Cardiac fibroblast (primary cell): ENCODE measurements at regions not wholly inside any gene's neighbourhood (a gene's known extent, or its start where the extent isn't known, plus 50 kb on each side); places are given as distances from the start of the nearest gene placed in this dataset.

ENCODE experiments used
- DNase-seq, 2 donors: peaks; one replicate each; pipeline versions ENCODE4 v3.0.0 to v3.0.0-alpha.2; 2010; ENCODE audit warnings: low read depth in 2 of 2
- H3K4me3 ChIP-seq, 2 donors: replicated peaks in 1 of 2; 1 replicate in 1 of 2; 2 replicates in 1 of 2; pipeline ENCODE4 v1.5.1; 2011; ENCODE audit warnings: low read depth in 2 of 2, low read length in 2 of 2, mild to moderate bottlenecking in 2 of 2, moderate library complexity in 1 of 2
- TF ChIP-seq, protein P1 (sequence below): IDR thresholded peaks from one replicate; pipeline ENCODE4 v1.5.1; 2011; ENCODE audit warnings: low read depth, mild to moderate bottlenecking, low read length, inconsistent platforms

GRCh38 chr6:105619971-105620741, 217.3 kb upstream of the PREP start:
- no peak for DNase-seq
- TF ChIP-seq, protein P1, sequence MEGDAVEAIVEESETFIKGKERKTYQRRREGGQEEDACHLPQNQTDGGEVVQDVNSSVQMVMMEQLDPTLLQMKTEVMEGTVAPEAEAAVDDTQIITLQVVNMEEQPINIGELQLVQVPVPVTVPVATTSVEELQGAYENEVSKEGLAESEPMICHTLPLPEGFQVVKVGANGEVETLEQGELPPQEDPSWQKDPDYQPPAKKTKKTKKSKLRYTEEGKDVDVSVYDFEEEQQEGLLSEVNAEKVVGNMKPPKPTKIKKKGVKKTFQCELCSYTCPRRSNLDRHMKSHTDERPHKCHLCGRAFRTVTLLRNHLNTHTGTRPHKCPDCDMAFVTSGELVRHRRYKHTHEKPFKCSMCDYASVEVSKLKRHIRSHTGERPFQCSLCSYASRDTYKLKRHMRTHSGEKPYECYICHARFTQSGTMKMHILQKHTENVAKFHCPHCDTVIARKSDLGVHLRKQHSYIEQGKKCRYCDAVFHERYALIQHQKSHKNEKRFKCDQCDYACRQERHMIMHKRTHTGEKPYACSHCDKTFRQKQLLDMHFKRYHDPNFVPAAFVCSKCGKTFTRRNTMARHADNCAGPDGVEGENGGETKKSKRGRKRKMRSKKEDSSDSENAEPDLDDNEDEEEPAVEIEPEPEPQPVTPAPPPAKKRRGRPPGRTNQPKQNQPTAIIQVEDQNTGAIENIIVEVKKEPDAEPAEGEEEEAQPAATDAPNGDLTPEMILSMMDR = no peak
- no peak overlapping the region for H3K4me3 ChIP-seq

DNA sequence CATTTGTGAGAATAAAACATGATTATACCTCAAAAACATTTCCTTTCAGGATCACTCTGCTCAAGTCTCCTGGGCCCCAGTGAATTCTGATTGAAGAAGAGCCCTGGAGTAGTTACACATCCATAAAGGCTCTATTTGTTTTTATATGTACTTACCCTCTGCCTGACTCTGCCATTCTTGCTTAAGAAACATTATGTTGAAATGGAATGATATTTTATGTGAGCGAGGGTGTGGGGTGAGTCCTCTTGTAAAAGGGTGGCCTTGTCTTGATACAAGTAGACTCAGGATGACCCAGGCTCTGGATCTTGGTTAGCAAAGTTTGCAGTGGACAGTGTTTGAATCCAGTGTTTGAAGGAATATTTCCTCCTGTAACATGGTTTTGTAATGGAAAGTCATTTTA, 215.4 kb upstream of the PREP start:
- peak in 1 of 2 donors; percentile 66 for DNase-seq
- H3K4me3 ChIP-seq = no peak overlapping the region
- TF ChIP-seq, protein P1 = no peak

DNA sequence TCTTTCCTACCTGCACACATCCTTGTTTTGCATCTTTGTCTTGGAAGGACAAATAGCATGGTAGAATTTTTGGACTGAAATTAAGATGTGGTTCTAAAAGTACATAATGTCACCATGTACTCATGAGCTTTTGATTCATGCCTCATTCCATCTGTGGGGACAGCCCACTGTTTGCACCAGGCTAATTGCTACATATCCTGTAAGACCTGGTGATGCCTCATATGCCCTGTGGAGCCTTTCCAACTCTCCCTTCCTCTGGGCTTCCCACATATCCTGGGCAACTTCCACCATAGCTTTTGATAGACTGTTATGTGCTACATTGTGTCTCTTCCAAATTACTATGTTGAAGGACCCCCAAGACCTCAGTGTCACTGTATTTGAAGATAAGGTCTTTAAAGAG, 213.6 kb upstream of the PREP start:
- H3K4me3 ChIP-seq = no peak overlapping the region
- TF ChIP-seq, protein P1 = no peak
- peak in 1 of 2 donors; percentile 84 for DNase-seq

- H3K4me3 ChIP-seq = no peak overlapping the region
- TF ChIP-seq, protein P1 = no peak
- peak in 1 of 2 donors; percentile 65 for DNase-seq
These were observed 208.7 kb upstream of the PREP start for GRCh38 chr6:105611606-105612005.

DNA sequence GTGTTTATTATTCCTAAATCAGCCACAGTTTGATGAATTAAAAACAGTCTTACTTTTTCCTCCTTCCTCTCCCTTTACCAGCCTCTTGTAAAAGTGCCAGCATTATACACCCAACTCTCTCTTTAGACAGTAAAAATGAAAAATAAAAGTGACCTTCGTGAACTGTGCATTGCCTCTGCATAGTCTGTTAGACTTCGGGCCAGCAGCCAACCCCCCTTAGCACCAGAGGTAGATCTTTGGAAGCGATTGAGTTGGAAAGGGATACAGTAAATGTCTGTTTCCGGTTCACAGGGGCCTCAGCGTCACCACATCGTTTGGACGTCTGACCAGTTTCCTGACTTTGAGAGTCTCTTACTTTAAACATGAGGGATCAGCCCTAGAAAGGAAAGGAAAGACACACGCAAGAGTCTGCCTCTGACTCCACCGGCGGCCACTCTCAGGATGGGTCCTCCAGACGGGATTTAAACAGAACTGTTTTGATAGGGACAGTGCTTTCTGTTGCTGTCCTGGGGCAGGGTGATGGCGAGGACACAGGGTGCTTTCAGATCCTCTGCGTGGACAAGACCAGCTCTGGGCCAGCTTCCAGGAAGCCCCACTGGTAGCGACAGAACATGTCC, 206.6 kb upstream of the PREP start:
- peak in 1 of 2 donors; percentile 17 for DNase-seq
- H3K4me3 ChIP-seq = no peak overlapping the region
- TF ChIP-seq, protein P1 = no peak

GRCh38 chr6:105608711-105609374, 206.0 kb upstream of the PREP start:
- peak; percentile 66 to 90 for DNase-seq
- TF ChIP-seq, protein P1 = no peak
- no peak overlapping the region for H3K4me3 ChIP-seq
